ENCODE measurements at regions not wholly inside any gene's neighbourhood (a gene's known extent, or its start where the extent isn't known, plus 50 kb on each side); places are given as distances from the start of the nearest gene placed in this dataset.

DNA sequence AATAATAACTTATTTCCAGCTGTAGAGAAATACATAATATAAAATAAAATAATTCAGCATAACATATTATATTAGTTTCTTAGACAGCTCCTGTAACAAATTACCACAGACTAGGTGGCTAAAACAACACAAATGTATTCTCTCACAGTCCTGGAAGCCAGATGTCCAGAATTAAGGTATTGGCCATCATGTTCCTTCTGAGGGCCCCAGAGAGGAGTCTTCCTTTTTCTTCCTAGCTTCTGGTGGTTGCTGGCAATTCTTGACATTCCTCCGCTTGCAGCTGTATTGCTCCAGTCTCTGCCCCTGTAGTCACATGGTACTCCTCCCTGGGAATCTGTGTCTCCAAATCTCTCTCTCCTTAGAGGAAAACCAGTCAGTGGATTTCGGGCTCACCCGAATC, 146.8 kb downstream of the RBM43 start:
- no peak overlapping the region for H3K4me3 ChIP-seq
- no peaks in the 10 kb centered on the region for H3K27me3 ChIP-seq (replicated peaks; ENCODE audit: insufficient read depth)
- H3K9me3 ChIP-seq: no peaks in the 10 kb centered on the region
- intact Hi-C loops (cut with DNase I): no loop called here
- DNase-seq (ENCODE audit: low spot score): no peak
- TF ChIP-seq, protein P1, sequence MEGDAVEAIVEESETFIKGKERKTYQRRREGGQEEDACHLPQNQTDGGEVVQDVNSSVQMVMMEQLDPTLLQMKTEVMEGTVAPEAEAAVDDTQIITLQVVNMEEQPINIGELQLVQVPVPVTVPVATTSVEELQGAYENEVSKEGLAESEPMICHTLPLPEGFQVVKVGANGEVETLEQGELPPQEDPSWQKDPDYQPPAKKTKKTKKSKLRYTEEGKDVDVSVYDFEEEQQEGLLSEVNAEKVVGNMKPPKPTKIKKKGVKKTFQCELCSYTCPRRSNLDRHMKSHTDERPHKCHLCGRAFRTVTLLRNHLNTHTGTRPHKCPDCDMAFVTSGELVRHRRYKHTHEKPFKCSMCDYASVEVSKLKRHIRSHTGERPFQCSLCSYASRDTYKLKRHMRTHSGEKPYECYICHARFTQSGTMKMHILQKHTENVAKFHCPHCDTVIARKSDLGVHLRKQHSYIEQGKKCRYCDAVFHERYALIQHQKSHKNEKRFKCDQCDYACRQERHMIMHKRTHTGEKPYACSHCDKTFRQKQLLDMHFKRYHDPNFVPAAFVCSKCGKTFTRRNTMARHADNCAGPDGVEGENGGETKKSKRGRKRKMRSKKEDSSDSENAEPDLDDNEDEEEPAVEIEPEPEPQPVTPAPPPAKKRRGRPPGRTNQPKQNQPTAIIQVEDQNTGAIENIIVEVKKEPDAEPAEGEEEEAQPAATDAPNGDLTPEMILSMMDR (IDR thresholded peaks at IDR 0.05): no peak
- TF ChIP-seq POLR2A (IDR thresholded peaks at IDR 0.05): no peak
- H3K4me1 ChIP-seq (replicated peaks): no peaks in the 10 kb centered on the region
- no peak overlapping the region for H3K27ac ChIP-seq
- no peaks in the 10 kb centered on the region for H3K36me3 ChIP-seq
- 88% methylated on average over 3 of the region's 3 CpGs for WGBS

DNA sequence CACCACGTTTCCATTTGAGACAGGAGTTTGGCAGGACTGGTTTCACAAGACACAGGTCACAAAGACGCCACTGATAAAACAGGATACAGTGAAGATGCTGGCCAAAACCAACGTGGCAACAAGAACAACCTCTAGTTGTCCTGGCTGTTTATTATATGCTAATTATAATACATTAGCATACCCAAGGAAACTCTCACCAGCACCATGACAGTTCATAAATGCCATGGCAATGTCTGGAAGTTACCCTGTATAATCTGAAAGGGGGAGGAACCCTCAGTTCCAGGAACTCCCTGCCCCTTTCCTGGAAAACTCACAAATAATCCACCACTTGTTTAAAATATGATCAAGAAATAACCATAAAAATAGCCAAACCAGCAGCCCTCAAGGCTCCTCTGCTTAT, 148.3 kb downstream of the RBM43 start:
- Histone ChIP-seq H3K27me3 (replicated peaks; ENCODE audit: insufficient read depth) (no peaks in the 10 kb centered on the region), H3K4me3 (no peak overlapping the region), H3K36me3 (no peaks in the 10 kb centered on the region), H3K4me1 (replicated peaks) (no peaks in the 10 kb centered on the region), H3K27ac (no peak overlapping the region), H3K9me3 (no peaks in the 10 kb centered on the region)
- WGBS: 28% methylated on average over 3 of the region's 3 CpGs
- peak; percentile 30 for DNase-seq (ENCODE audit: low spot score)
- TF ChIP-seq POLR2A (IDR thresholded peaks at IDR 0.05) (no peak), POLR2AphosphoS5 (IDR thresholded peaks at IDR 0.05) (peak; percentile 34)
- intact Hi-C loops (cut with DNase I): no loop called here

DNA sequence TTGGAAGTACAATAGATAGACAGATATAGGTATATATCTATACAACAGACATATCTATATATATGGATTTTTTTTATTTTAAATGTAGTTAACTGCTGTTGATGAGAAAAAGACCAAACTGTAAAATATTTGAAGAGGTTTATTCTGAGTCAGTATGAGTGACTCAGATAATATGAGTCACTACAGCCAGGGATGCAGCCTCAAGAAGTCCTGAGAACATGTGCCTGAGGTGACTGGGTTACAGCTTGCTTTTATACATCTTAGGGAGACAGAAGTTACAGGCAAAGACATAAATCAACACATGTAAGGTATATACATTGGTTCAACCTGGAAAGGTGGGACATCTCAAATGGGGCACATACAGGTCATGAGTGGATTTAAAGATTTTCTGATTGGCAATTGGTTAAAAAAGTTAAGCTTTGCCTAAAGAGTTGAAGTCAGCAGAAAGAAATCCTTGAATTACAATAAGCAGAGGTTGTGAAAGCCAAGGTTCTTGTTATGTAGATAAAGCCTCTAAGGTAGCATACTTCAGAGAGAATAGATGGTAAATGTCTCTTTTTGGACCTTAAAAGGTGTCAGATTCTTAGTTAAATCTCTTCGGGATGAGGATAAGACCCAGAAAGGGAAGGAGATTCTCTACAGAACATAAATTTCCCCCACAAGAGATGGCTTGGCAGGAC, 149.9 kb downstream of the RBM43 start:
- Histone ChIP-seq H3K4me1 (replicated peaks) (no peaks in the 10 kb centered on the region), H3K4me3 (no peak overlapping the region), H3K36me3 (no peaks in the 10 kb centered on the region), H3K9me3 (no peaks in the 10 kb centered on the region), H3K27ac (no peak overlapping the region), H3K27me3 (replicated peaks; ENCODE audit: insufficient read depth) (no peaks in the 10 kb centered on the region)
- no peak for TF ChIP-seq POLR2A (IDR thresholded peaks at IDR 0.05)
- TF ChIP-seq, protein P1 (IDR thresholded peaks at IDR 0.05): no peak
- TF ChIP-seq POLR2AphosphoS5 (IDR thresholded peaks at IDR 0.05): no peak
- intact Hi-C loops (cut with DNase I): no loop called here
- DNase-seq (ENCODE audit: low spot score): no peak
- WGBS: 72% methylated on average over 1 of the region's 1 CpG

DNA sequence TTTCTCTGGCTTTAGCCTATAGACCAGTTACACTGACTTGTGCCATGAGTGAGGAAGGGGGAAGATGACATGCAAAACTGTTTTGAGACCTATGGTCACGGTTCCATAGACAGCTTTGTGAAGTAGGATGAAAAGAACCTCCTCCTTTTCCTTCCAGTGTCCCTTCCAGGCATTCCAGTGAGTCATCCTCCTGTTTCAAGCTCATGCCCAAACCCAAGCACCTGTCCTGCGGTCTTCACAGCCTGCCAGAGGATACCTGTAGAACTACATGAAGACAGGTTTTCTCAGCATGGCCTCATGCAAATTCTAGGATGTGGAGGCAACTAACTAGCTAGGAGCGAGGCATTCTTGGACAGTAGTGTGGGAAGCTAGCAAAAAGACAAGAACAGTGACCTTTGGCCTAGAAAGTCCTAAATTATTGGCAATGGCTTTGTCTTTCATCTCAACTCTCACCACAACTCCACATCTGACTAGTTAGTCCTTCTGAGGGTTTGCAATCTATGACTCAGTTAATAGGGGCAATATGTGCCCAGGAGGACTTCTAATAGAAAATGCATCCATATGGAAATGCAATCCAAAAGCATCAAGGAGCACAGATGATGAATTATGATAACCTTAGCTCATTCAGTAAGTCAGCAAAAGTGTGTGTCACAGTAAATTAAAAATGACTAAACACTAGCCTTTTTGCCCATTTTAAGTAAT, 154.7 kb downstream of the RBM43 start:
- DNase-seq (ENCODE audit: low spot score): no peak
- no peaks in the 10 kb centered on the region for H3K4me1 ChIP-seq (replicated peaks)
- H3K27ac ChIP-seq: no peak overlapping the region
- H3K27me3 ChIP-seq (replicated peaks; ENCODE audit: insufficient read depth): no peaks in the 10 kb centered on the region
- no peaks in the 10 kb centered on the region for H3K36me3 ChIP-seq
- intact Hi-C loops (cut with DNase I): no loop called here
- no peak overlapping the region for H3K4me3 ChIP-seq
- no peaks in the 10 kb centered on the region for H3K9me3 ChIP-seq
- WGBS: 90% methylated on average over 3 of the region's 3 CpGs
- TF ChIP-seq, protein P1 (IDR thresholded peaks at IDR 0.05): no peak
- TF ChIP-seq POLR2AphosphoS5 (IDR thresholded peaks at IDR 0.05): no peak
- TF ChIP-seq POLR2A (IDR thresholded peaks at IDR 0.05): no peak

DNA sequence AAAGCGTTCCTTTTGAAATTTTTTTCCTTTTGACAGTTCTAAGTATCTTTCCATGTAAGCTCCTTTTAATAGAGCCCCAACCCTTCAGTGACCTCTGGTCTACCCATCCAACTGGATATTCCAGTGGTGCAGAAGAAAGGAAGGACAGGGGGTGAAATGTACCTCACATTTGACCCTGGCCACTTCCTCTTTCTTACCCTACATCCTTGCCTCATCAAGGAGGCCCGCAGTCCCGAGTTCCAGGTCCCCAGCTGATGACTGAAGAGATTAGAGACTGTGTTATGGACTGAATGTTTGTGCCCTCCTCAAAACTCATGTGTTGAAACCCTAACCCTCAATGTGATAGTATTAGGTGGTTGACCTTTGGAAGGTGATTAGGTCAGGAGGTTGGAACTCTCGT, 158.1 kb downstream of the RBM43 start:
- H3K27me3 ChIP-seq (replicated peaks; ENCODE audit: insufficient read depth): no peaks in the 10 kb centered on the region
- no peaks in the 10 kb centered on the region for H3K36me3 ChIP-seq
- H3K9me3 ChIP-seq: no peaks in the 10 kb centered on the region
- no peaks in the 10 kb centered on the region for H3K4me1 ChIP-seq (replicated peaks)
- no peak for DNase-seq (ENCODE audit: low spot score)
- intact Hi-C loops (cut with DNase I): no loop called here
- no peak overlapping the region for H3K27ac ChIP-seq
- no peak for TF ChIP-seq POLR2A (IDR thresholded peaks at IDR 0.05)
- no peak for TF ChIP-seq POLR2AphosphoS5 (IDR thresholded peaks at IDR 0.05)
- TF ChIP-seq, protein P1 (IDR thresholded peaks at IDR 0.05): no peak
- WGBS: 88% methylated on average over 4 of the region's 4 CpGs
- no peak overlapping the region for H3K4me3 ChIP-seq

Data from prostate gland (tissue), 2 donors.